Lower leg skin (tissue), 4 donors: ENCODE measurements at regions not wholly inside any gene's neighbourhood (a gene's known extent, or its start where the extent isn't known, plus 50 kb on each side); places are given as distances from the start of the nearest gene placed in this dataset.

Experiments
- DNase-seq, 2 donors: peaks; one replicate each; pipeline ENCODE4 v3.0.0-alpha.2; 2019; ENCODE audit warnings: low spot score in 2 of 2
- H3K4me3 ChIP-seq: fragments of 200-600 bp; sonication (generic); 2 replicates; pipeline ENCODE4 v1.5.1; 2017; ENCODE audit warnings: mild to moderate bottlenecking, low read depth; ENCODE audit not compliant: poor library complexity, severe bottlenecking
- POLR2A ChIP-seq, 2 donors: fragments of 450-650 bp; IDR thresholded peaks; one replicate each; pipeline ENCODE4 v1.6.1; 2016 to 2017; ENCODE audit warnings: antibody characterized with exemption in 2 of 2, mild to moderate bottlenecking in 1 of 2, moderate library complexity in 1 of 2
- WGBS, 2 donors: methylation state at CpG; one replicate each; pipeline ENCODE4 v1.1.5; 2018; 5-methylcytosine and 5-hydroxymethylcytosine counted together
- intact Hi-C: fragments of 100-400 bp; cut with DNase I; formaldehyde crosslinking; loops from one replicate; pipeline ENCODE4 v1.15.0; 2023; ENCODE audit warnings: low total_unique reads
- TF ChIP-seq, protein P1 (sequence below), 3 donors: fragments of 450-650 bp; IDR thresholded peaks; one replicate each; pipeline ENCODE4 v1.5.1; 2016; ENCODE audit warnings: antibody characterized with exemption in 3 of 3, mild to moderate bottlenecking in 3 of 3, moderate library complexity in 2 of 3

DNA sequence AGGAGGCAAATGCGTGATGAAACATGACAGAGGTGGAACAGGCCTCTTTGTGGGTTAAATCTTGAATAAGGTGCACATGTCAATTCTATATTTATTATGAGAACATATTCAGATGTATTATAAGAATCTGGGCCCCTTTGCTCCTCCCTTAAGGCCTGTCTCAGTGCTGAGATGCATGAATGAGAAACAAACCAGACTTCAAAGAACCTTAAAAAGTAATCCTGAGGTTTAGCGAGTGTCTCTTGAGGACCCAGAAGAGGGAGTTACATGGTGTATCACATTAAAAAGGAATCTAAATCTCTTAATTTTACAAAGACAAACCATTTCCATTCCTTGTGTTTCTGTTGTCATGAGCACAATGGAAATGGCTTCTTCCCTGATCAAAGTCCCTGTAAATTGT, 170.9 kb upstream of the TBC1D5 start:
- 58 to 72% methylated on average over 2 of the region's 2 CpGs for WGBS, 2 donors

DNA sequence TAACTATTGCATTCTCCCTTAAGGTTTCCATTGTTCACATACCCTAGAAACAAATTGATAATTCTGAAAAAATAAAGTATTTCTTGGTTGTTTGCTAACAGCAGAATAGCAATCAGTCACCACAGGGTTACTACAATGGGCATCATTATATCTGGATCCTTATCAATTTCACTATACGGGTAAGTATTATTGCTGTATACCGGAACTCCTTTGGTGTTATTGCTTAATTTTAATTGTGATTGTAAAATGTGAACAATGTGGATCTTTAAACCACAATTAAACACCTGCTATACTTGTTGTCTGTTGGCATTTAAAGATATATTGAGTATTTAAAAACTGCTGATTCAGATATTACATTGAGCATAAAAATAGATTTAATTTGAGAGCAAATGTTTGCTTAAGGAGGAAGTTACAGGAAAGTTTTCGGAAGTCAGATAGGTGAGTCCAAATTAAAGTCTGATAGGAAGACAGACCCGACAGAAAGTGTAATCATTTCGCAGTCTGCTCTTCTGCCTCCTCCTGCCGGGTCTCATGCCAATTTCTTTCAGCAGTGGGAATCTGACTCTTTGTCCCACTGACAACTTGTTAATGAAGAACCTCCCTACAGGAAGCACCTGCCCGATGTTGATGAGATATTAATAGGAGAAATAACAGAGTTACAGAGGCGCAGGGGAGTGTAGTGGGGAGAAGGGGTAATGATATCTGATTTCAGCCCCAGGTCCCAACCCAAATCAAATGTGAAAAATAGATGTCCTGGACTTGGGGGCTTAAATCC, 169.7 kb upstream of the TBC1D5 start:
- WGBS, 2 donors, result 32 to 39% methylated on average over 8 of the region's 8 CpGs
- no peak for DNase-seq
- TF ChIP-seq POLR2A (IDR thresholded peaks at IDR 0.05), result no peak
- TF ChIP-seq, protein P1, sequence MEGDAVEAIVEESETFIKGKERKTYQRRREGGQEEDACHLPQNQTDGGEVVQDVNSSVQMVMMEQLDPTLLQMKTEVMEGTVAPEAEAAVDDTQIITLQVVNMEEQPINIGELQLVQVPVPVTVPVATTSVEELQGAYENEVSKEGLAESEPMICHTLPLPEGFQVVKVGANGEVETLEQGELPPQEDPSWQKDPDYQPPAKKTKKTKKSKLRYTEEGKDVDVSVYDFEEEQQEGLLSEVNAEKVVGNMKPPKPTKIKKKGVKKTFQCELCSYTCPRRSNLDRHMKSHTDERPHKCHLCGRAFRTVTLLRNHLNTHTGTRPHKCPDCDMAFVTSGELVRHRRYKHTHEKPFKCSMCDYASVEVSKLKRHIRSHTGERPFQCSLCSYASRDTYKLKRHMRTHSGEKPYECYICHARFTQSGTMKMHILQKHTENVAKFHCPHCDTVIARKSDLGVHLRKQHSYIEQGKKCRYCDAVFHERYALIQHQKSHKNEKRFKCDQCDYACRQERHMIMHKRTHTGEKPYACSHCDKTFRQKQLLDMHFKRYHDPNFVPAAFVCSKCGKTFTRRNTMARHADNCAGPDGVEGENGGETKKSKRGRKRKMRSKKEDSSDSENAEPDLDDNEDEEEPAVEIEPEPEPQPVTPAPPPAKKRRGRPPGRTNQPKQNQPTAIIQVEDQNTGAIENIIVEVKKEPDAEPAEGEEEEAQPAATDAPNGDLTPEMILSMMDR (IDR thresholded peaks at IDR 0.05), result no peak
- intact Hi-C loops, result no loop called here
- H3K4me3 ChIP-seq, result no peak overlapping the region

More for the DNA sequence above, 170.9 kb upstream of the TBC1D5 start:
- intact Hi-C loops, result no loop called here
- TF ChIP-seq, protein P1 (IDR thresholded peaks at IDR 0.05), result no peak
- no peak for TF ChIP-seq POLR2A (IDR thresholded peaks at IDR 0.05)
- no peak for DNase-seq
- no peak overlapping the region for H3K4me3 ChIP-seq

DNA sequence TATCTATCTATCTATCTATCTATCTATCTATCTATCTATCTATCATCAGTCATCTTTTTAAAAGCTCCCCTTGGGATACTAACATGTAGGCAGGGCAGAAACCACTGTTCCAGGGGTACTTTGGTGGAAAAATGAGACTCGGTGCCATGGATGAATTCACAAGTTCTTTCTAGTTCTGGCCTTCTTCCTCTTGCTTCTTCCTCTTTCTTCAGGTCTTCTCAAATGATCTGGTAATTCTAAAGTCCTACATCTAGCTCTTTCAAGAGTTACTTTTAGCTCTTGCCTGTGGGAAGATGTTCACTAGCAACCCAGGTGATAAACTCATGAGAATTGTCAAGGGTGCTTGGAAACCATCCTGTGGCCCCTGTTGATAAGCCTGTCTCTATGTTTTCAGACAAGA, 168.5 kb upstream of the TBC1D5 start:
- DNase-seq, result no peak
- TF ChIP-seq, protein P1 (IDR thresholded peaks at IDR 0.05), result no peak
- TF ChIP-seq POLR2A (IDR thresholded peaks at IDR 0.05), result no peak
- 48 to 88% methylated on average over 1 of the region's 1 CpG for WGBS, 2 donors
- intact Hi-C loops, result no loop called here
- H3K4me3 ChIP-seq, result no peak overlapping the region

DNA sequence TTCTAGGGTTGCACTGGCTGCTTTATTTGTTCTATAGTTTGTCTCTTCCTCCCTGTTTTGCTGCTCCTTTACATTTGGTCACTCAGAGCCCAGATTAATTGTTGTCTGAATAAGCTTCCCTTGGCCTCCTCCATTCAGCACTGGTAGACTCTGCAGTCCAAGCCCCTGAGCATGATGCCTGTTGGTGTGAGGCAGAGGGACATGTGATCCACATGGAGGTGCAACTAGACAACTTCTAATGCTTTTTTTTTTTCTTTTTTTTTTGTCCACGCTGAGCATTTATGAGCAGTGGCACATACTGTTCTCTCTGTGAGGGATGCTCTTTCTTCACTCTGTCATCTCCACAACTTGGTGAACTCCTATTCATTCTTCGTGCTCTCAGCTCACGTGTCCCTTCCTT, 167.3 kb upstream of the TBC1D5 start:
- DNase-seq, result no peak
- intact Hi-C loops, result no loop called here
- H3K4me3 ChIP-seq, result no peak overlapping the region
- 89 to 91% methylated on average over 3 of the region's 3 CpGs for WGBS, 2 donors
- TF ChIP-seq, protein P1 (IDR thresholded peaks at IDR 0.05), result no peak
- no peak for TF ChIP-seq POLR2A (IDR thresholded peaks at IDR 0.05)

DNA sequence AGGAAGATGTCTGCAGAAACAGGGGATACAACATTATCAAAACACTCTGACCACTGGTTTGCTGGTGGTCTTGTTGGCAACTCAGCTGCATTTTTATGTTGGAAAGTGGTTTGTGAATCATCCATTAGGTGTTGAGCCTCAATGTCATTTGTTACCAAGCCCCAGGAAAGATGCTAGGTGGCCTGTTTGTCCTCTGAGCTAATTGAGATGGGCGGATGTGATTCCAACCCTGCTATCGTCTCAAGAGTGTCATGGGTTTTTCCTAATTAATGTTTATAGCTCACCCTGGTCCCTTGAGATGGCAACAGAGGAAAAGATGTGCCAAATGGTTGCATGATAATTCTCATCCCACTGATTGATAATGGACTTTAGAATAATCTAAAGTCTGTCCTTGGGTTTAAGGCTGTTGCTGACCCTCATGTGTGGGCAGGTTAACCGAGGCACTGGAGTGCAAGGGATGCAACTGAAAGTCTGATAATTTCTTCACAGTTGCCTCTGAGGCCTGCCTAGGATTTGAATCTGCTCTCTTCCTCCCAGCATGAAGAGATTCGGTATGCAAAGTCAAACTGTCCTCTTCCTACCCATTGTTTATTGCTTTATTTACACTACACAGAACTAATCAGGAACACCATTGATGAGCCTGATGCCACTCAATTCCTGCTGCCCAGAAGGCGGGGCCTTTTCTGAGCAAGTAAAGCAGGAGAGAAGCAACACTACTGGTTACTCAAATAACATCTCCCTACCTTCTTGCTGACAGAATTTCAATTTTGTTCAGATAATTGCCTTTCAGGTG, 166.2 kb upstream of the TBC1D5 start:
- no peak for TF ChIP-seq POLR2A (IDR thresholded peaks at IDR 0.05)
- TF ChIP-seq, protein P1 (IDR thresholded peaks at IDR 0.05), result no peak
- intact Hi-C loops, result no loop called here
- WGBS, 2 donors, result 65 to 80% methylated on average over 5 of the region's 5 CpGs
- no peak overlapping the region for H3K4me3 ChIP-seq
- no peak for DNase-seq
